Spinal cord (tissue), 9 donors: ENCODE measurements at regions not wholly inside any gene's neighbourhood (a gene's known extent, or its start where the extent isn't known, plus 50 kb on each side); places are given as distances from the start of the nearest gene placed in this dataset.
"Not testable (repeated sequence)": the region's sequence is repeated elsewhere in the genome, so short reads cannot be mapped to it uniquely, and the experiment has no call there.

Experiments
- DNase-seq, 6 donors: peaks; one replicate each; pipeline versions ENCODE4 v3.0.0 to v3.0.0-alpha.2; 2013 to 2015; ENCODE audit warnings: low spot score in 6 of 6, low read depth in 4 of 6
- H3K27ac ChIP-seq: one replicate; pipeline ENCODE4 v1.5.1; 2013; ENCODE audit warnings: low read depth, low read length, control low read depth
- H3K27me3 ChIP-seq: one replicate; pipeline ENCODE4 v1.6.1; 2013; ENCODE audit warnings: low read length; ENCODE audit not compliant: control insufficient read depth, insufficient read depth
- H3K36me3 ChIP-seq: one replicate; pipeline ENCODE4 v1.6.1; 2013; ENCODE audit warnings: low read length; ENCODE audit not compliant: control insufficient read depth, insufficient read depth
- H3K4me1 ChIP-seq: one replicate; pipeline ENCODE4 v1.6.1; 2013; ENCODE audit warnings: low read length; ENCODE audit not compliant: control insufficient read depth, insufficient read depth
- H3K4me3 ChIP-seq: one replicate; pipeline ENCODE4 v1.5.1; 2013; ENCODE audit warnings: low read depth, low read length, control low read depth
- H3K9me3 ChIP-seq: one replicate; pipeline ENCODE4 v1.6.1; 2013; ENCODE audit warnings: low read length; ENCODE audit not compliant: control insufficient read depth, insufficient read depth
- WGBS: methylation state at CpG from one replicate; pipeline ENCODE4 v1.1.5; 2013; ENCODE audit warnings: missing lambda C conversion rate; ENCODE audit not compliant: insufficient coverage; 5-methylcytosine and 5-hydroxymethylcytosine counted together
- donor health status: healthy.

- no peaks in the 10 kb centered on the region for H3K36me3 ChIP-seq
- peaks cover 4% of the 10 kb centered on the region for H3K9me3 ChIP-seq
- no peak overlapping the region for H3K4me3 ChIP-seq
- DNase-seq, result no peak
- no peak overlapping the region for H3K27ac ChIP-seq
- H3K4me1 ChIP-seq, result no peaks in the 10 kb centered on the region
- H3K27me3 ChIP-seq, result no peaks in the 10 kb centered on the region
- WGBS, result 97% methylated on average over 24 of the region's 24 CpGs
Observed at GRCh38 chr4:20178902-20179576, 72.7 kb upstream of the SLIT2 start.

GRCh38 chr4:20176881-20177280 is 74.8 kb upstream of the SLIT2 start:
- no peak for DNase-seq
- no peak overlapping the region for H3K4me3 ChIP-seq
- WGBS, result no CpG with 5 or more reads among the region's 2 CpGs
- peaks cover 4% of the 10 kb centered on the region for H3K9me3 ChIP-seq
- H3K27ac ChIP-seq, result no peak overlapping the region
- H3K36me3 ChIP-seq, result no peaks in the 10 kb centered on the region
- no peaks in the 10 kb centered on the region for H3K4me1 ChIP-seq
- H3K27me3 ChIP-seq, result no peaks in the 10 kb centered on the region

GRCh38 chr4:20172070-20172760 is 79.5 kb upstream of the SLIT2 start:
- WGBS, result no CpG with 5 or more reads among the region's 1 CpG
- peaks cover 1% of the 10 kb centered on the region for H3K9me3 ChIP-seq
- no peak overlapping the region for H3K27ac ChIP-seq
- H3K4me3 ChIP-seq, result no peak overlapping the region
- H3K4me1 ChIP-seq, result no peaks in the 10 kb centered on the region
- no peaks in the 10 kb centered on the region for H3K36me3 ChIP-seq
- no peaks in the 10 kb centered on the region for H3K27me3 ChIP-seq
- peak in 1 of 6 donors; percentile 1 for DNase-seq

GRCh38 chr4:20166544-20166943 is 85.2 kb upstream of the SLIT2 start:
- Histone ChIP-seq H3K4me3 (no peak overlapping the region), H3K4me1 (no peaks in the 10 kb centered on the region), H3K27me3 (no peaks in the 10 kb centered on the region), H3K36me3 (no peaks in the 10 kb centered on the region), H3K9me3 (no peaks in the 10 kb centered on the region), H3K27ac (no peak overlapping the region)
- no CpG with 5 or more reads among the region's 3 CpGs for WGBS
- DNase-seq, result no peak

- no peak overlapping the region for H3K4me3 ChIP-seq
- H3K36me3 ChIP-seq, result no peaks in the 10 kb centered on the region
- H3K9me3 ChIP-seq, result no peaks in the 10 kb centered on the region
- no CpG with 5 or more reads among the region's 2 CpGs for WGBS
- H3K27ac ChIP-seq, result no peak overlapping the region
- no peaks in the 10 kb centered on the region for H3K4me1 ChIP-seq
- peak in 2 of 6 donors; percentile 1 to 20 for DNase-seq
- H3K27me3 ChIP-seq, result no peaks in the 10 kb centered on the region
Observed at GRCh38 chr4:20159516-20159915, 92.2 kb upstream of the SLIT2 start.

- no peaks in the 10 kb centered on the region for H3K36me3 ChIP-seq
- H3K4me1 ChIP-seq, result no peaks in the 10 kb centered on the region
- no peak for DNase-seq
- no CpG with 5 or more reads among the region's 2 CpGs for whole genome bisulfite sequencing
- H3K9me3 ChIP-seq, result no peaks in the 10 kb centered on the region
- H3K4me3 ChIP-seq, result no peak overlapping the region
- no peak overlapping the region for H3K27ac ChIP-seq
- H3K27me3 ChIP-seq, result no peaks in the 10 kb centered on the region
Observed at GRCh38 chr4:20158195-20158594, 93.5 kb upstream of the SLIT2 start.

GRCh38 chr4:20151436-20151835 is 100.3 kb upstream of the SLIT2 start:
- Histone ChIP-seq H3K4me3 (no peak overlapping the region), H3K27ac (no peak overlapping the region), H3K27me3 (no peaks in the 10 kb centered on the region), H3K4me1 (no peaks in the 10 kb centered on the region), H3K9me3 (no peaks in the 10 kb centered on the region), H3K36me3 (no peaks in the 10 kb centered on the region)
- 100% methylated on average over 1 of the region's 2 CpGs for WGBS
- DNase-seq, result no peak

- not testable (repeated sequence) for DNase-seq, H3K27ac ChIP-seq, H3K4me1 ChIP-seq, H3K4me3 ChIP-seq, H3K9me3 ChIP-seq, H3K27me3 ChIP-seq, H3K36me3 ChIP-seq
- no CpG with 5 or more reads among the region's 3 CpGs for WGBS
Observed at GRCh38 chr4:20149143-20149542, 102.6 kb upstream of the SLIT2 start.

- DNase-seq, result peak in 5 of 6 donors; percentile 5 to 74 (median 17)
- H3K27me3 ChIP-seq, result no peaks in the 10 kb centered on the region
- H3K4me3 ChIP-seq, result no peak overlapping the region
- H3K27ac ChIP-seq, result no peak overlapping the region
- no peaks in the 10 kb centered on the region for H3K4me1 ChIP-seq
- no peaks in the 10 kb centered on the region for H3K36me3 ChIP-seq
- WGBS, result 63% methylated on average over 2 of the region's 2 CpGs
- no peaks in the 10 kb centered on the region for H3K9me3 ChIP-seq
Observed at GRCh38 chr4:20137176-20137575, 114.5 kb upstream of the SLIT2 start.

- Histone ChIP-seq H3K9me3 (no peaks in the 10 kb centered on the region), H3K27ac (no peak overlapping the region), H3K4me3 (no peak overlapping the region), H3K4me1 (no peaks in the 10 kb centered on the region), H3K27me3 (no peaks in the 10 kb centered on the region), H3K36me3 (no peaks in the 10 kb centered on the region)
- DNase-seq, result no peak
- WGBS, result no CpG with 5 or more reads among the region's 1 CpG
Observed at GRCh38 chr4:20127626-20128025, 124.1 kb upstream of the SLIT2 start.
